ENCODE measurements at regions not wholly inside any gene's neighbourhood (a gene's known extent, or its start where the extent isn't known, plus 50 kb on each side); places are given as distances from the start of the nearest gene placed in this dataset.

DNA sequence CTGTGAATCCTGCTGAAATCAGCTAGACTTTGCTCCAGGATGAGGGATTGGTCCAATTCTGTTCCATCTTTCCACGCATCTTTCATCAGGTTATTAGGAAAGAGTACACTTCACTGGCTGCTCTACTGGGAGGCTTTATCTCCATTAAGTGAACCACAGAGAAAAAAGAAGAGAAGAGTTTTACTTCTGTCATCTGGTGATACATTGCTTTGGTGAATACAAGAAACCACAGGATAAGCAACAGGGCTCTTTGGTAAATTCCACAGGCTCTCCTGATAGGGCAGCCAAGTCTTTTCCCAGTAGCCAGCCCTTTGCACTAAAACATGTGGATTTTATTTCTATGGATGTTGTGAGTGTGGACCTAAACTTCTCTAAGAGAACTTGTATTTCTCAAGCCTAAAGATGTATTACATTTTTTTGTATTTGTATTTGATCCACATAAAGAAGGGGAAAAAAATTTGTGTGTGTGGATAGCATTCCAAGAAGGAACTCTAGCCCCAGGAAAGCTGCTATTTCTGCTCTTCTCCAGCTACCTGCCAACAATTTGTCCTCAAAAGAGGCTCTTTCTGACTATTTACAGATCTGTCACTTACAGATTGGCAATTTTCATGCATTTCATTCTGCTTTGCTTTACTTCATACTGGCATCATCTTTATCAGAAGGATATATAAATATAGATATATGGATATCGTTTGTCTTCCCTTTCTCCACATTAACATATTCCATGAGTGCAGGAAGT, 1117.6 kb upstream of the TMEM132C start:
- POLR2A ChIA-PET, result no interaction called here
- in situ Hi-C loops (cut with MboI), result no loop called here
- Histone ChIP-seq H3K4me1 (ENCODE audit: control insufficient read depth, insufficient read depth, low read length) (no peaks in the 10 kb centered on the region; the same call in 1 of the 2 replicates), H3K27ac (ENCODE audit: control insufficient read depth, insufficient read depth) (peak overlapping the region; percentile 55), H3K9ac (ENCODE audit: control insufficient read depth, insufficient read depth, low read length) (no peak overlapping the region; the same call in 1 of the 2 replicates), H4K20me1 (ENCODE audit: control insufficient read depth, insufficient read depth) (no peaks in the 10 kb centered on the region), H3K79me2 (ENCODE audit: control insufficient read depth, insufficient read depth, low read length) (no peaks in the 10 kb centered on the region), H3K36me3 (ENCODE audit: control insufficient read depth in 2 of 2, insufficient read depth in 2 of 2, low read length in 1 of 2) (no peaks in the 10 kb centered on the region), H3K4me2 (ENCODE audit: control insufficient read depth, insufficient read depth) (no peak overlapping the region), H2AFZ (ENCODE audit: control insufficient read depth, low read depth, low read length) (no peak overlapping the region), H3K4me3 (no peak overlapping the region), H3K9me3 (replicated peaks; ENCODE audit: control insufficient read depth, insufficient read depth, low read length) (peaks cover 2% of the 10 kb centered on the region; the same call in 1 of the 3 replicates), H3K27me3 (replicated peaks in 1 of 2; ENCODE audit: control insufficient read depth in 2 of 2, insufficient read depth in 2 of 2, low read length in 1 of 2) (no peaks in the 10 kb centered on the region)
- RAD21 ChIA-PET (ENCODE audit: unreplicated experiment), result no interaction called here
- 11% methylated on average over 2 of the region's 2 CpGs for WGBS (ENCODE audit: insufficient coverage, insufficient replicate concordance, low lambda C conversion rate, missing lambda C conversion rate)
- ATAC-seq, result no peak
- SMC1A ChIA-PET (ENCODE audit: uncharacterized antibody, unreplicated experiment), result interaction anchor here (1.2 kb wide), 1 partner anchor 30 kb away, joined by 3 read pairs; no protein-coding TSS in a partner anchor
- intact Hi-C loops (cut with micrococcal nuclease; ENCODE audit: unreplicated experiment), result no loop called here
- CTCF ChIA-PET, result interaction anchor here (2.8 kb wide), 1 partner anchor 40 kb away, joined by 10 read pairs; no protein-coding TSS in a partner anchor
- no peak for DNase-seq (ENCODE audit: low read depth, low spot score)
- no TSS peak for BruUV-seq (replicated peaks)
- no peak for FAIRE-seq
- no peak for TF ChIP-seq EED (IDR thresholded peaks at IDR 0.05; ENCODE audit: low read depth)
- no peak for TF ChIP-seq MAX (IDR thresholded peaks at IDR 0.05; ENCODE audit: low read depth, low read length)
- TF ChIP-seq ATF3 (IDR thresholded peaks at IDR 0.05; ENCODE audit: borderline replicate concordance, extremely low read depth, low read depth, low read length), result no peak
- no peak for TF ChIP-seq BMI1 (IDR thresholded peaks at IDR 0.05; ENCODE audit: borderline replicate concordance)
- no peak for TF ChIP-seq CHD1 (IDR thresholded peaks at IDR 0.05; ENCODE audit: low read depth, low read length)
- no peak for TF ChIP-seq PRDM15 (CRISPR knock-in tag; IDR thresholded peaks at IDR 0.05)
- no peak for TF ChIP-seq TCF7 (IDR thresholded peaks at IDR 0.05; ENCODE audit: borderline replicate concordance)
- TF ChIP-seq POU2F2 (IDR thresholded peaks at IDR 0.05; ENCODE audit: borderline replicate concordance, low read depth, low read length), result no peak
- no peak for TF ChIP-seq BCLAF1 (IDR thresholded peaks at IDR 0.05)
- TF ChIP-seq, protein P1, sequence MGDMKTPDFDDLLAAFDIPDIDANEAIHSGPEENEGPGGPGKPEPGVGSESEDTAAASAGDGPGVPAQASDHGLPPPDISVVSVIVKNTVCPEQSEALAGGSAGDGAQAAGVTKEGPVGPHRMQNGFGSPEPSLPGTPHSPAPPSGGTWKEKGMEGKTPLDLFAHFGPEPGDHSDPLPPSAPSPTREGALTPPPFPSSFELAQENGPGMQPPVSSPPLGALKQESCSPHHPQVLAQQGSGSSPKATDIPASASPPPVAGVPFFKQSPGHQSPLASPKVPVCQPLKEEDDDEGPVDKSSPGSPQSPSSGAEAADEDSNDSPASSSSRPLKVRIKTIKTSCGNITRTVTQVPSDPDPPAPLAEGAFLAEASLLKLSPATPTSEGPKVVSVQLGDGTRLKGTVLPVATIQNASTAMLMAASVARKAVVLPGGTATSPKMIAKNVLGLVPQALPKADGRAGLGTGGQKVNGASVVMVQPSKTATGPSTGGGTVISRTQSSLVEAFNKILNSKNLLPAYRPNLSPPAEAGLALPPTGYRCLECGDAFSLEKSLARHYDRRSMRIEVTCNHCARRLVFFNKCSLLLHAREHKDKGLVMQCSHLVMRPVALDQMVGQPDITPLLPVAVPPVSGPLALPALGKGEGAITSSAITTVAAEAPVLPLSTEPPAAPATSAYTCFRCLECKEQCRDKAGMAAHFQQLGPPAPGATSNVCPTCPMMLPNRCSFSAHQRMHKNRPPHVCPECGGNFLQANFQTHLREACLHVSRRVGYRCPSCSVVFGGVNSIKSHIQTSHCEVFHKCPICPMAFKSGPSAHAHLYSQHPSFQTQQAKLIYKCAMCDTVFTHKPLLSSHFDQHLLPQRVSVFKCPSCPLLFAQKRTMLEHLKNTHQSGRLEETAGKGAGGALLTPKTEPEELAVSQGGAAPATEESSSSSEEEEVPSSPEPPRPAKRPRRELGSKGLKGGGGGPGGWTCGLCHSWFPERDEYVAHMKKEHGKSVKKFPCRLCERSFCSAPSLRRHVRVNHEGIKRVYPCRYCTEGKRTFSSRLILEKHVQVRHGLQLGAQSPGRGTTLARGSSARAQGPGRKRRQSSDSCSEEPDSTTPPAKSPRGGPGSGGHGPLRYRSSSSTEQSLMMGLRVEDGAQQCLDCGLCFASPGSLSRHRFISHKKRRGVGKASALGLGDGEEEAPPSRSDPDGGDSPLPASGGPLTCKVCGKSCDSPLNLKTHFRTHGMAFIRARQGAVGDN (IDR thresholded peaks at IDR 0.05), result no peak
- no peak for TF ChIP-seq HCFC1 (IDR thresholded peaks at IDR 0.05; ENCODE audit: low read length)
- TF ChIP-seq FOXK2 (IDR thresholded peaks at IDR 0.05), result no peak
- TF ChIP-seq ZBED1 (IDR thresholded peaks at IDR 0.05; ENCODE audit: borderline replicate concordance), result no peak
